ENCODE measurements at regions not wholly inside any gene's neighbourhood (a gene's known extent, or its start where the extent isn't known, plus 50 kb on each side); places are given as distances from the start of the nearest gene placed in this dataset.
A peak's percentile ranks its signal among the peaks of the same experiment; 100 is the strongest.

GRCh38 chr3:21331321-21331720 is 419.7 kb downstream of the ZNF385D start:
- no peak overlapping the region for H2AFZ ChIP-seq (ENCODE audit: insufficient read depth, low read depth, low read length, poor library complexity, severe bottlenecking)
- H3K9ac ChIP-seq (ENCODE audit: insufficient read depth, low read length, poor library complexity, severe bottlenecking) = no peak overlapping the region
- no peaks in the 10 kb centered on the region for H3K36me3 ChIP-seq (replicated peaks in 1 of 2; ENCODE audit: control insufficient read depth in 1 of 2, insufficient read depth in 2 of 2, low read length in 2 of 2)
- H3K4me2 ChIP-seq (replicated peaks; ENCODE audit: extremely low read depth, low read length, poor library complexity, severe bottlenecking) = no peak overlapping the region
- peaks cover 0 to 7% of the 10 kb centered on the region in 2 donors for H3K9me3 ChIP-seq (replicated peaks in 1 of 2; ENCODE audit: control insufficient read depth in 1 of 2, insufficient read depth in 1 of 2, low read length in 2 of 2)
- Mint-ChIP-seq H3K27ac (no peak overlapping the region), H3K27me3 (ENCODE audit: low read depth in 3 of 3) (no peaks in the 10 kb centered on the region), H3K36me3 (no peaks in the 10 kb centered on the region), H3K9me3 (peaks cover 0 to 6% (median 0%) of the 10 kb centered on the region in 7 donors), H3K4me1 (peaks cover 1% of the 10 kb centered on the region), H3K4me3 (no peak overlapping the region)
- no peaks in the 10 kb centered on the region for H3K4me1 ChIP-seq (ENCODE audit: control insufficient read depth in 1 of 2, insufficient read depth in 2 of 2, low read length in 2 of 2)
- no peaks in the 10 kb centered on the region for H4K20me1 ChIP-seq (ENCODE audit: insufficient read depth, low read length)
- intact Hi-C loops (cut with micrococcal nuclease) = no loop called here
- no peak for TF ChIP-seq CTCF (IDR thresholded peaks at IDR 0.05)
- no peak overlapping the region for H3K27ac ChIP-seq (ENCODE audit: low read depth in 1 of 2, low read length in 2 of 2)
- no peak for DNase-seq
- no CpG with 5 or more reads among the region's 2 CpGs for WGBS (ENCODE audit: insufficient coverage)
- H3K79me2 ChIP-seq (ENCODE audit: insufficient read depth, low read length) = no peaks in the 10 kb centered on the region
- H3K27me3 ChIP-seq (ENCODE audit: control insufficient read depth in 2 of 2, insufficient read depth in 2 of 2, low read length in 2 of 2) = no peaks in the 10 kb centered on the region
- no peak overlapping the region for H3K4me3 ChIP-seq (replicated peaks in 1 of 3; ENCODE audit: low read depth in 2 of 3, low read length in 3 of 3)

- Mint-ChIP-seq H3K9me3 (peaks cover 0 to 3% (median 0%) of the 10 kb centered on the region in 7 donors), H3K27ac (no peak overlapping the region), H3K4me3 (peak overlapping the region in 1 of 2 donors; percentile 5), H3K4me1 (peaks cover 1% of the 10 kb centered on the region), H3K36me3 (no peaks in the 10 kb centered on the region), H3K27me3 (ENCODE audit: low read depth in 3 of 3) (no peaks in the 10 kb centered on the region)
- Histone ChIP-seq H2AFZ (ENCODE audit: insufficient read depth, low read depth, low read length, poor library complexity, severe bottlenecking) (no peak overlapping the region), H3K27ac (ENCODE audit: low read depth in 1 of 2, low read length in 2 of 2) (no peak overlapping the region), H3K9me3 (replicated peaks in 1 of 2; ENCODE audit: control insufficient read depth in 1 of 2, insufficient read depth in 1 of 2, low read length in 2 of 2) (peaks cover 0 to 7% of the 10 kb centered on the region in 2 donors), H3K36me3 (replicated peaks in 1 of 2; ENCODE audit: control insufficient read depth in 1 of 2, insufficient read depth in 2 of 2, low read length in 2 of 2) (no peaks in the 10 kb centered on the region), H3K4me3 (replicated peaks in 1 of 3; ENCODE audit: low read depth in 2 of 3, low read length in 3 of 3) (no peak overlapping the region), H3K79me2 (ENCODE audit: insufficient read depth, low read length) (no peaks in the 10 kb centered on the region), H3K4me1 (ENCODE audit: control insufficient read depth in 1 of 2, insufficient read depth in 2 of 2, low read length in 2 of 2) (no peaks in the 10 kb centered on the region), H3K27me3 (ENCODE audit: control insufficient read depth in 2 of 2, insufficient read depth in 2 of 2, low read length in 2 of 2) (no peaks in the 10 kb centered on the region), H4K20me1 (ENCODE audit: insufficient read depth, low read length) (no peaks in the 10 kb centered on the region), H3K4me2 (replicated peaks; ENCODE audit: extremely low read depth, low read length, poor library complexity, severe bottlenecking) (no peak overlapping the region), H3K9ac (ENCODE audit: insufficient read depth, low read length, poor library complexity, severe bottlenecking) (no peak overlapping the region)
- WGBS (ENCODE audit: insufficient coverage) = 0% methylated on average over 2 of the region's 2 CpGs
- no peak for DNase-seq
- intact Hi-C loops (cut with micrococcal nuclease) = no loop called here
- no peak for TF ChIP-seq CTCF (IDR thresholded peaks at IDR 0.05)
Observed at GRCh38 chr3:21330293-21330692, 420.7 kb downstream of the ZNF385D start.

All from CD14-positive monocyte (primary cell).